H1 (cell line): ENCODE measurements at regions not wholly inside any gene's neighbourhood (a gene's known extent, or its start where the extent isn't known, plus 50 kb on each side); places are given as distances from the start of the nearest gene placed in this dataset.

Experiments used
- CTCF ChIA-PET: fragments of 300-600 bp; sonication (Branson Sonifier 250); formaldehyde crosslinking; loops from one replicate; lab custom pipeline; 2021; ENCODE audit not compliant: partially characterized antibody; lab: Charles Lee
- POLR2A ChIA-PET: fragments of 300-600 bp; sonication (Branson Sonifier 250); formaldehyde crosslinking; loops from one replicate; lab custom pipeline; 2021; ENCODE audit warnings: inconsistent platforms; ENCODE audit not compliant: partially characterized antibody; lab: Charles Lee
- DNase-seq, 2 experiments: peaks; one replicate each; pipeline versions ENCODE4 v3.0.0 to v3.0.0-alpha.2; 2010 to 2022; ENCODE audit warnings: low spot score in 2 of 2, low read depth in 1 of 2, mixed read lengths in 1 of 2
- FAIRE-seq: peaks from 2 replicates; lab custom pipeline; 2011; peaks lifted over from hg19 to GRCh38; lab: Jason Lieb, UNC
- H2AFZ ChIP-seq: 2 replicates; pipeline ENCODE4 v1.8.1; 2012; ENCODE audit warnings: low read length, inconsistent platforms
- H2AK5ac ChIP-seq: 2 replicates; pipeline ENCODE4 v1.6.1; 2013; ENCODE audit warnings: low read depth, low read length
- H2BK120ac ChIP-seq: replicated peaks from 2 replicates; pipeline ENCODE3; 2013; ENCODE audit warnings: low read depth, low read length, inconsistent platforms
- H2BK12ac ChIP-seq: 2 replicates; pipeline ENCODE4 v1.6.1; 2013; ENCODE audit warnings: low read depth, low read length
- H2BK15ac ChIP-seq: 2 replicates; pipeline ENCODE4 v1.6.1; 2013; ENCODE audit warnings: low read length
- H2BK20ac ChIP-seq: 2 replicates; pipeline ENCODE4 v1.6.1; 2013; ENCODE audit warnings: low read length
- H2BK5ac ChIP-seq: 2 replicates; pipeline ENCODE4 v1.6.1; 2013; ENCODE audit warnings: low read depth, low read length
- H3K14ac ChIP-seq: 2 replicates; pipeline ENCODE4 v1.6.1; 2013; ENCODE audit warnings: inconsistent platforms; ENCODE audit not compliant: insufficient read length
- H3K18ac ChIP-seq: 2 replicates; pipeline ENCODE4 v1.6.1; 2013; ENCODE audit warnings: low read length; ENCODE audit errors: extremely low read depth
- H3K23ac ChIP-seq: 2 replicates; pipeline ENCODE4 v1.6.1; 2013; ENCODE audit warnings: inconsistent platforms; ENCODE audit not compliant: insufficient read length
- H3K23me2 ChIP-seq: 2 replicates; pipeline ENCODE4 v1.6.1; 2013; ENCODE audit warnings: low read depth, low read length
- H3K27ac ChIP-seq: 2 replicates; pipeline ENCODE4 v1.6.1; 2011; ENCODE audit warnings: low read depth, low read length, inconsistent platforms
- H3K27me3 ChIP-seq, 4 experiments: replicated peaks in 1 of 4; 1 replicate in 1 of 4; 2 replicates in 3 of 4; pipeline versions ENCODE4 v1.6.1 to v1.8.1; 2011 to 2013; ENCODE audit warnings: low read length in 3 of 4, mild to moderate bottlenecking in 3 of 4, inconsistent platforms in 2 of 4, mixed read lengths in 2 of 4, moderate library complexity in 1 of 4; ENCODE audit not compliant: control insufficient read depth in 3 of 4, insufficient read depth in 3 of 4; ENCODE audit errors: extremely low read depth in 1 of 4
- H3K36me3 ChIP-seq, 4 experiments: 2 replicates each; pipeline versions ENCODE4 v1.6.1 to v1.8.1; 2011 to 2013; ENCODE audit warnings: mild to moderate bottlenecking in 4 of 4, low read length in 3 of 4, moderate library complexity in 2 of 4, control low read depth in 1 of 4, inconsistent platforms in 1 of 4; ENCODE audit not compliant: insufficient read depth in 4 of 4, control insufficient read depth in 2 of 4
- H3K4ac ChIP-seq: replicated peaks from 2 replicates; pipeline ENCODE3; 2013; ENCODE audit warnings: low read length, low read depth, mixed read lengths, inconsistent platforms; ENCODE audit not compliant: insufficient read length
- H3K4me1 ChIP-seq, 4 experiments: replicated peaks in 1 of 4; 1 replicate in 1 of 4; 2 replicates in 3 of 4; pipeline versions ENCODE4 v1.6.1 to v1.8.1; 2011 to 2013; ENCODE audit warnings: low read length in 3 of 4, inconsistent platforms in 2 of 4, mixed read lengths in 1 of 4; ENCODE audit not compliant: insufficient read depth in 4 of 4, control insufficient read depth in 3 of 4
- H3K4me2 ChIP-seq, 2 experiments: 2 replicates each; pipeline versions ENCODE4 v1.6.1 to v1.8.1; 2011 to 2013; ENCODE audit warnings: low read depth in 2 of 2, low read length in 2 of 2, control low read depth in 1 of 2, inconsistent platforms in 1 of 2, mild to moderate bottlenecking in 1 of 2; ENCODE audit not compliant: insufficient read depth in 1 of 2
- H3K4me3 ChIP-seq, 4 experiments: fragments of 200-600, 300-600 bp in 1 of 4; sonication (generic), shearing (Covaris generic), sonication (Bioruptor Twin) in 1 of 4; 2 replicates each; pipeline versions ENCODE4 v1.5.1 to v1.8.1; 2011 to 2016; ENCODE audit warnings: low read length in 4 of 4, low read depth in 3 of 4, control low read depth in 2 of 4, inconsistent platforms in 2 of 4, mild to moderate bottlenecking in 2 of 4, mixed read lengths in 1 of 4, moderate library complexity in 1 of 4; ENCODE audit not compliant: insufficient read depth in 2 of 4; ENCODE audit errors: extremely low read depth in 1 of 4
- H3K56ac ChIP-seq: replicated peaks from 2 replicates; pipeline ENCODE3; 2013; ENCODE audit warnings: low read depth, mild to moderate bottlenecking, mixed read lengths, low read length, inconsistent platforms; ENCODE audit not compliant: insufficient read length
- H3K79me1 ChIP-seq: 2 replicates; pipeline ENCODE4 v1.6.1; 2013; ENCODE audit warnings: low read depth, low read length, control low read depth
- H3K79me2 ChIP-seq, 2 experiments: 2 replicates each; pipeline versions ENCODE4 v1.6.1 to v1.8.1; 2012 to 2013; ENCODE audit warnings: low read length in 2 of 2, mild to moderate bottlenecking in 2 of 2, inconsistent platforms in 1 of 2; ENCODE audit not compliant: insufficient read depth in 2 of 2, control insufficient read depth in 1 of 2
- H3K9ac ChIP-seq, 4 experiments: replicated peaks in 1 of 4; 1 replicate in 1 of 4; 2 replicates in 3 of 4; pipeline versions ENCODE4 v1.6.1 to v1.8.1; 2011 to 2013; ENCODE audit warnings: low read depth in 3 of 4, low read length in 3 of 4, control low read depth in 2 of 4, mild to moderate bottlenecking in 2 of 4, moderate library complexity in 2 of 4, inconsistent platforms in 1 of 4; ENCODE audit errors: extremely low read depth in 1 of 4
- H3K9me3 ChIP-seq, 2 experiments: 2 replicates each; pipeline versions ENCODE4 v1.6.1 to v1.8.1; 2012 to 2013; ENCODE audit warnings: mild to moderate bottlenecking in 2 of 2, moderate library complexity in 2 of 2, control low read depth in 1 of 2, inconsistent platforms in 1 of 2, low read depth in 1 of 2, low read length in 1 of 2, mixed read lengths in 1 of 2; ENCODE audit not compliant: insufficient read depth in 2 of 2
- H4K20me1 ChIP-seq, 2 experiments: replicated peaks in 1 of 2; 2 replicates each; pipeline versions ENCODE3 to v1.8.1; 2011 to 2013; ENCODE audit warnings: inconsistent platforms in 2 of 2, low read length in 2 of 2, mild to moderate bottlenecking in 1 of 2; ENCODE audit not compliant: insufficient read depth in 2 of 2, control insufficient read depth in 1 of 2
- H4K5ac ChIP-seq: 2 replicates; pipeline ENCODE4 v1.6.1; 2013; ENCODE audit warnings: low read length, low read depth, mixed read lengths, inconsistent platforms; ENCODE audit not compliant: insufficient read length
- H4K8ac ChIP-seq: 2 replicates; pipeline ENCODE4 v1.8.0; 2013; ENCODE audit warnings: mild to moderate bottlenecking, moderate library complexity, low read length, inconsistent platforms; ENCODE audit not compliant: insufficient read depth; ENCODE audit errors: extremely low read depth
- H4K91ac ChIP-seq: replicated peaks from 2 replicates; pipeline ENCODE3; 2013; ENCODE audit warnings: low read length, mixed read lengths, inconsistent platforms; ENCODE audit not compliant: insufficient read length
- ASH2L ChIP-seq: fragments of 200-600, 300-600 bp; sonication (generic); IDR thresholded peaks from one replicate; pipeline ENCODE4 v1.7.1; 2017; ENCODE audit warnings: low read length
- BRCA1 ChIP-seq: IDR thresholded peaks from 2 replicates; pipeline ENCODE4 v1.6.1; 2012; ENCODE audit warnings: low read depth, low read length, improper control_type of control experiment
- CBX5 ChIP-seq: fragments of 300-800, 300-1000 bp; sonication (generic); IDR thresholded peaks from 2 replicates; pipeline ENCODE4 v1.7.1; 2016; ENCODE audit warnings: antibody characterized with exemption, low read length, low read depth
- CEBPB ChIP-seq: IDR thresholded peaks from 2 replicates; pipeline ENCODE4 v1.6.1; 2012; ENCODE audit warnings: low read depth, low read length
- GABPA ChIP-seq: IDR thresholded peaks from 2 replicates; pipeline ENCODE4 v1.6.1; 2011; ENCODE audit warnings: mild to moderate bottlenecking, low read length, moderate library complexity, borderline replicate concordance; ENCODE audit not compliant: insufficient read depth
- JUND ChIP-seq: IDR thresholded peaks from 2 replicates; pipeline ENCODE4 v1.6.1; 2011; ENCODE audit warnings: mild to moderate bottlenecking, improper control_type of control experiment, low read length
- KDM5A ChIP-seq: fragments of 200-600 bp; IDR thresholded peaks from 2 replicates; pipeline ENCODE4 v1.7.1; 2012; ENCODE audit warnings: mild to moderate bottlenecking, low read length, inconsistent platforms, mixed read lengths
- NRF1 ChIP-seq: IDR thresholded peaks from 2 replicates; pipeline ENCODE4 v1.6.1; 2011; ENCODE audit warnings: mild to moderate bottlenecking, low read depth, low read length, improper control_type of control experiment
- RBBP5 ChIP-seq: IDR thresholded peaks from 2 replicates; pipeline ENCODE4 v1.7.1; 2012; ENCODE audit warnings: low read depth, mild to moderate bottlenecking, inconsistent platforms, low read length, moderate library complexity, borderline replicate concordance
- SIRT6 ChIP-seq: IDR thresholded peaks from one replicate; pipeline ENCODE4 v1.7.1; 2012; ENCODE audit warnings: low read length, inconsistent platforms
- SP2 ChIP-seq: IDR thresholded peaks from 2 replicates; pipeline ENCODE4 v1.6.1; 2012; ENCODE audit warnings: mild to moderate bottlenecking, low read length, inconsistent platforms
- SP4 ChIP-seq: IDR thresholded peaks from 2 replicates; pipeline ENCODE4 v1.6.1; 2012; ENCODE audit warnings: low read length, inconsistent platforms
- SRF ChIP-seq: IDR thresholded peaks from 2 replicates; pipeline ENCODE4 v1.6.1; 2011; ENCODE audit warnings: mild to moderate bottlenecking, low read depth, low read length, moderate library complexity
- TAF1 ChIP-seq: IDR thresholded peaks from 2 replicates; pipeline ENCODE4 v1.6.1; 2011; ENCODE audit warnings: mild to moderate bottlenecking, low read depth, low read length
- WGBS, 2 experiments: shearing (Covaris generic) in 1 of 2; methylation state at CpG; one replicate each; pipeline versions ENCODE4 v1.1.6 to v1.1.7; 2013 to 2015; ENCODE audit warnings: low lambda C conversion rate in 2 of 2, mixed read lengths in 2 of 2, inconsistent platforms in 1 of 2, low coverage in 1 of 2, missing lambda C conversion rate in 1 of 2; ENCODE audit not compliant: insufficient replicate concordance in 2 of 2, insufficient coverage in 1 of 2, insufficient read length in 1 of 2; ENCODE audit errors: extremely low coverage in 1 of 2, missing lambda C conversion rate in 1 of 2; 5-methylcytosine and 5-hydroxymethylcytosine counted together
- TF ChIP-seq, protein P1 (sequence below): IDR thresholded peaks from 2 replicates; pipeline ENCODE4 v1.6.1; 2012; ENCODE audit warnings: inconsistent platforms

DNA sequence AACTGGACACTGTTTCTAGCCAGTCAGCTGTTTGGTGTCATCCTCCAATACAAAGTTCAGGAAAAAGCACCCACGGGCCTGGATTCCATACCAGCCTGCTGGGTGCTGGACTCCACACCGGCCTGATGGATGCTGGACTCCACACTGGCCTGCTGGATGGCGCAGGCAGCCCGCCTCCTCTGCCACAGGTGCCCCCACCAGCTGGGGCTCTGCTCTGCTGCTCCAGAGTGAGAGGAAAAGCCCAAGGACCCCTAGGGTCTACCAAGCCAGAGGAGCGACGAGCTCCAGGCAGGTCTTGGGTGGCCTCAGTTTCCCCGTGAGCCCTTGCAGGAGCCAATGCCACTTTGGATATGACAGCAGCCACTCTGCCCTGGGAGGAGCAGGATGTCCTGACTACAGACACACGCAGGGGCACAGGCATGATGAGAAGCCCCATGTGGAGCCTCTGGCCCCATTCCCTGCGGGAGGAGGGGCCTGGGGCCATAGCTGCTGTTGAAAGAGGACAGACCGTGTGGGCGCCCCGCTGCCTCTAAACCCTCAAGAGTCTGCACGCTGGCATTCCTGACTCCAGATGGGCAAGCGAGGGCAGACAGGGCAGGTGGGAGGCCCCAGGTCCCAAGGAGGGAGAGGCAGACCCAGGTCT is 141.6 kb downstream of the OLFM1 start:
- Histone ChIP-seq H3K56ac (no peak overlapping the region), H4K8ac (no peak overlapping the region; the same call in 1 of the 2 replicates), H3K23me2 (peaks cover 9% of the 10 kb centered on the region), H3K27me3 (no peaks in the 10 kb centered on the region; a peak in 1 of 7 replicates), H3K23ac (no peak overlapping the region), H2AFZ (no peak overlapping the region), H2BK5ac (no peak overlapping the region), H2BK15ac (peak overlapping the region; percentile 29; the same call in 1 of the 2 replicates), H4K91ac (no peak overlapping the region), H3K79me2 (no peaks in the 10 kb centered on the region), H3K4me2 (no peak overlapping the region), H2AK5ac (no peak overlapping the region), H2BK20ac (no peak overlapping the region), H3K9ac (no peak overlapping the region), H3K18ac (no peak overlapping the region; the same call in 1 of the 2 replicates), H3K4me3 (no peak overlapping the region), H2BK120ac (no peak overlapping the region), H3K79me1 (no peaks in the 10 kb centered on the region), H3K9me3 (peaks cover 0 to 3% of the 10 kb centered on the region in 2 experiments; a peak in 1 of 4 replicates), H3K4me1 (peaks cover 0 to 7% (median 0%) of the 10 kb centered on the region in 4 experiments; a peak in 2 of 7 replicates), H3K14ac (no peak overlapping the region), H3K4ac (peak overlapping the region; percentile 53), H3K27ac (no peak overlapping the region), H2BK12ac (0 out of 2 replicates have a peak overlapping the region, but pooled peaks have one; percentile 39), H4K5ac (no peak overlapping the region), H4K20me1 (peaks cover 0 to 11% of the 10 kb centered on the region in 2 experiments), H3K36me3 (no peaks in the 10 kb centered on the region; a peak in 1 of 8 replicates)
- DNase-seq (no peak), FAIRE-seq (no peak)
- CTCF ChIA-PET: interaction anchor here (1.0 to 1.5 kb wide), 6 partner anchors 8 to 184 kb away, joined by 3 to 9 read pairs (median 4); no protein-coding TSS in a partner anchor
- WGBS, 2 experiments: 87% methylated on average over 14 of the region's 14 CpGs; no CpG with 5 or more reads in 1 of the 2 experiments
- POLR2A ChIA-PET: no interaction called here
- TF ChIP-seq SRF (no peak), ASH2L (no peak), TAF1 (no peak), NRF1 (no peak), CEBPB (no peak), RBBP5 (no peak), JUND (no peak), BRCA1 (no peak), SIRT6 (no peak), GABPA (no peak), KDM5A (no peak), SP2 (no peak), SP4 (no peak), CBX5 (no peak)
- TF ChIP-seq, protein P1, sequence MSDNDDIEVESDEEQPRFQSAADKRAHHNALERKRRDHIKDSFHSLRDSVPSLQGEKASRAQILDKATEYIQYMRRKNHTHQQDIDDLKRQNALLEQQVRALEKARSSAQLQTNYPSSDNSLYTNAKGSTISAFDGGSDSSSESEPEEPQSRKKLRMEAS: no peak
